ENCODE measurements at regions not wholly inside any gene's neighbourhood (a gene's known extent, or its start where the extent isn't known, plus 50 kb on each side); places are given as distances from the start of the nearest gene placed in this dataset.
A peak's percentile ranks its signal among the peaks of the same experiment; 100 is the strongest.

DNA sequence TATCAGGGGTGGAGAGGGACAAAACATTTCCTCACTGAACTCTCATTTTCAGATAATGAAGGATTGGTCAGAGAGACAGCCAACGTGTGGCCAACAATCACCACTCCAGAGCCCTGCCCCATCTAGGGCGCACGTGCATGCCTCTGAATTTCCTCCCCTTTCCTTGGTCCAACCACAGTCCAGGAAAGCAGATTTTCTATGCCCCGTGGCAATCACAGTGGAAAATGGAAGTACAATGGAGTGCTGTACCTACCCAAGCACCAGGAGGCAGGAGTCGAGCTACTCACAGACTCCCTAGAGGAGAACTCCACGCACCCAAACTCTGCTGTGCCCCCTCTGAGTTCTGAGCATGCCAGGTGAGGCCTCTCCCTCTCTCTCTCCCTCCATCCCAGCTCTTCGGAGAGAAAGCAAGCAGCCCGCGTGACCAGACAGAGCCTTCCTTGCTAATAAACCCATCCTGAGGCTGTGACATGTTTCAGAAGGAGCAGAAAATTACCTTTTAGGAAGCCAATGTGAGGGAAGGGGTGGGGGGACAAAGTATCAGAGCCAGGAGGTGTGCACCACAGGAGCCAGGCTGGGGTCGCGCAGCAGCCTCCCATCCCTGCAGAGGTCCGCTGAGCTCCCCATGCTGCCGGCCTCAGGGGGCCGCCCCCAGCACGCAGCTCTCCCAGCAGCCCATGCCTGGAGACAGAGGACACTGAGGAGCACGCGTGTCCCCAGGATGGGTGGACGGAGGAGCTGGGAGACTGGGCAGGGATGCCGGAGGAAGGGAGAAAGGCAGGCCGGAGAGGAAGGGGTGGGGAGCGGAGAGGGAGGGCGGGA, 73.4 kb downstream of the PITPNM2 start:
- DNase-seq = peak; percentile 4

DNA sequence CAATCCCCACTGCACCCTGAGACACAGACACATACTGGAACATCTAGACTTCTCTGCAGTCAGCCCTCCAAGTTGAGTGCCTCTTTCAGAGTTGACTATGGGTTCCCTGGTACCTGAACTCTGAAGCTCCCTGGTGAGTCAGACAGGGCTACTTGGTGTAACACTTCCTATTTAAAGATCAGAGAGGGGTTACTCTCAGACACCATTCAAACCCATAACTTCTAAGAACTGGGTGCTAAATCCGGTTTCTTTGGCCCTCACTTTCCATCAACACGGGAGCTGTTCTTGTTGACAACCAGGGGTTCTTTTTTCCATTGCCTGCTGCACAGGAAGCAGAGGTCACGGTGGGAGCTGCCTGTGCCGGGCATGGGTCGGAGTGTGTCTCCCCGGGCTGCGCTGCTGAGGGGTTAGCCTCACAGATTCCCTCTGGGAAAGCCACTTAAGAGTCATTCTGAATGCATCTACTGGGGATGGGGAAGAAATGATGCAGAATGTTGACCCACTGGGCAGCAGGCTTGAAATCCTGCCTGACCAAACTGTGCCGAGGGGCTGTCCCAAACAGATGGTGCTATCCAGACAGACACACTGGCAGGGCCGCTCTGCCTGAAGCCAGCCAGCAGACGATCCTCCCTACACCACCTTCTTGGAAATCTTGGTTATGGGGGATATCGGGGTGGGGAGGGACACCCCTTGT, 74.1 kb downstream of the PITPNM2 start:
- no peak for DNase-seq

DNA sequence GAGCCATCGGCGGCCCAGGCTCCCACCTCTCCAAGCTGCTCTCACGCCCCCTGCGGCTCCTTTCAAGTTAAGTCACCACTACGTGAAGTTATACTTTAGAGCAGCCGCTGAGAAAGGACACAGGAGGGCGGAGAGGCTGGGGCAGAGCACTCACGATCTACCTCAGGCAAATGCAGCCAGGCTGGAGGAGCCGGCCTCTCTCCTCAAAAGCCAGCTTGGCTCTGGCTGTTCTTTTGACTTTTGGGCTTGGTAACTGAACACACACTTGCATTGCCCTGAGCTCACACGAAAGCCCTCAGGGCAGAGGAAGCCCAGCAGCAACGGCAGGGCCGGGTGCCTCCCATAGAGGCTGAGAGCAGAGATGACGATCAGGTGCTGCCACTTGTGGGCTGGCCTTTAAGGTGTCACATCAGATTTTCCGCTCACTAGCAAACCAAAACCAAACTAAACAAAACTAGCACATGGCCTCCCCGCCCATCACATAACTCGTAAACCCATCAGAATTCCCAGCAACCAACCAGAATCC, 75.2 kb downstream of the PITPNM2 start:
- peak; percentile 38 for DNase-seq

DNA sequence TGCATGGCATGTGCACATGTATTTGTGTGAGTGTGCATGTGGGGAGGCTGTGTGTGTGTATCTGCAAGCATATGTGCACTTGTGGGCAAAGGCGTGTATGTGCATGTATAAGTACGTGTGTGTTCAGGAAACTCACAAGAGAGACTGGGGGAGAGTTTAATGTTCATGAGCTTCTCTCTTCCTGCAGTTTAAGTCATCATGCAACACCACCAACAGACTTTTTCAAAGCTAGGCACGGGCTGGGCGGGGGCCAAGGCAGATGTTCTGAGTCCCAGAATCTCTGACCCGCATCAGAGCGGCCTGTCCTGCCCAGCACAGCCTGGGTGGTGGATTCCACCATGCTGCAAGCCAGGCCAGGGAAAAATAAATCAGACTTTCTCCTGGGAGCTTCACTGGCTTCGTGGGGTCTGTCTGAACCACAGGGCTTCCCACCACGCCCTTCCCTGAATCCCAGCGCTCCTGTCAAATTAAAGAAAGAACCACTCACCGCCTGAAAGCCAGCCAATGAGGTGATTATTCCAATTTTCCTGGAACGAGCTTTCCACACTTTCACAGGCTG, 75.7 kb downstream of the PITPNM2 start:
- no peak for DNase-seq

DNA sequence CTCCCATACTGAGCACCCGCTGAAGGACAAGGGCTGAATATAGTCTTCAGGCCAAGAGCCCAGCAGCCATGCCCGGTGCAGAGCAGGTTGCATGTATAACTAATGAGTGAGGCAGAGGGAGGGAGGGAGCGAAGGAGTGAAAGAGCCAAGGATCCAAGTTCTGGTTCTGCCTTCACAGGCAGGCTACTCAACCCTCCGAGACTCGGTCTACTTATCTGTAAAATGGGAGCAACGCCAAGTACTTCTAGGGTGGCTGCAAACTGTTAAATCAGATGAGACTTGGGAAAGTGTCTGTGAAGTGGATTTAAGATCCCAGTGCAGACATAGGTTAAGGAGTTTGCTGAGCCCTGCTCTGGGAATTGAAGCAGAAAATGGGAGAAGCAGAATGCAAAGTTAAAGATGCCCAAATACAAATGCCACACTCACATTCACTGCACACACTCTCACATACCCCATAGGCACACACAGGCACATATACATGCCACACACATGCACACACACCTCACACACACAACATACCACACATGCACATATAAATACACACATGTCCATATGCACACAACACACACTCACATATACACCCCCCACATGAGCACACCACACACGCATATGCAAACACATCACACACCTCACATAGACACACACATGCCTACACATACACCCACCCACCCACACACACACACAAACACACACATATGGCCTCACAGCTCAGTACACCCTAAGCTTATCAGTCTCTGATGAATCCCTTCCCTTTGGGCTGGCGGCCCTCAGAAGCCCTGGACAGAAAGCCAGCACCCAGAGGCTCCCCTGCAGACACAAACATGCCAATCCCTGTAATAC, 76.7 kb downstream of the PITPNM2 start:
- DNase-seq = no peak

DNA sequence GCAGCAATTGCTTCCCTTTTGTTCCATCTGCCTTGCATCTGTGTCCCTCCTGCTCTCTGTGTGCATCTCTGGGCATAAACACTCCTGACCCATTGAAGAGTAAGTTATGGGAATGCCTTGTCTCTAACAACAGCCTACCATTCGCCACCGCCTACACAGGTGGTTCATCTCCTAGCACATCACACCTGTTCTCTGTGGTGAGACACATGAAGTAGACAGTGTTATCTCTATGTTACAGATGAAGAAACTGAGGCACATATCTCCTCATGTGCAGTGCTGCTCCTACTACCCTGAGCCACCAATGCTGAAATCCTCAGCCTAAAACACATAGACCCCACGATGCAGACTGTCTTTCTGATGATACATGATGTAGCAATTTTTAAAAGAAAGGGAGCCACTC, 77.6 kb downstream of the PITPNM2 start:
- no peak for DNase-seq

DNA sequence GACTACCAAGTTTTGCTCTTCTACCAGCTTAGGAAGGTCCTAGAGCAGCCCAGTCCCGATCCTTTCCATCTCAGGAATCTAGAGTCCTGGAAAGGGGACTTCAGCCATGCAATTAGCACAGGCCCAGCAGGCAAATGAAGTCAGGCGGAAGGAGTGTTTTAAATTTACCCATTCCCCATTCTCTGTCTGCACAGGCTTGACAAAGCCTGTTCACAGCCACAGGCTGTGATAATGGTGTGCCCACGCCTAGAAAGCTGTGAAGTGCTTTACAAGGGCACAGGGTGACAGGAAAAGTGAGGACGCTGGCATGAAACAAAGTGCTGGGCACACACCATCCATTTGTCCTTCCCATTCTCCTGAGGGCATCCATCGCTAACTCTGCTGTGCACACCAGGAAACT, 79.0 kb downstream of the PITPNM2 start:
- no peak for DNase-seq

DNA sequence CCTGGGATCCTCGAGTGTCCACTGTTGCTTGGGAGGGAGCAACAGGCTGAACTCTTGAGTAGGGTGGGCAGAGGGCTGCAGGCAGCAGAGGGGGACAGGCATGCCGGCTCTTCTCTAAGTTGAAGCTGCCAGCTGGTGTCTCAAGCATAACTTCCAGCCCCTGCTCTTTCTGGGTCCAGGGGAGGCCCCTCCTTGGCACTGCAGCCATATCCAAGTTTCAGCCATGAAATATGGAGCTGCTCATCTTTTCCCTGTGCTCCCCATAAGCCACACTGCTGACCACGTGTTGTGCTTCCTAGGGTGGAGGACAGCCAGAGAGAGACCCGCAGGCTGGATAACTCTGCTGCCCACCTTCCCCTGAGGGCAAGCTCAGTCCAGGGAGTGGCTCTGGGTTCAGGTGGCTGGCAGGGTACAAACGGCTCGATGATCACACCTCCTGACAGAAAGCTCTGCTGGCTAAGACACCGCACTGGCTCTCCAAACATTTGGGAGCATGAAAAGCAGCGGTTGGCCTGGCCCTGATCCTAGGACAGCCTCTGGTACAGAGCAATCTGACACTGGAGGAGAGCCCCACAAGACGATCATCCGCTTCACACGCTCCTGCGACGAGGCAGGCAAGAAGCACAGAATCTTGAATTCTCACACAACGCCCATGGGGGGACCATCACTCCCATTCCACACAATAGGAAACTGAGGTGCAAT, 79.6 kb downstream of the PITPNM2 start:
- DNase-seq = no peak

DNA sequence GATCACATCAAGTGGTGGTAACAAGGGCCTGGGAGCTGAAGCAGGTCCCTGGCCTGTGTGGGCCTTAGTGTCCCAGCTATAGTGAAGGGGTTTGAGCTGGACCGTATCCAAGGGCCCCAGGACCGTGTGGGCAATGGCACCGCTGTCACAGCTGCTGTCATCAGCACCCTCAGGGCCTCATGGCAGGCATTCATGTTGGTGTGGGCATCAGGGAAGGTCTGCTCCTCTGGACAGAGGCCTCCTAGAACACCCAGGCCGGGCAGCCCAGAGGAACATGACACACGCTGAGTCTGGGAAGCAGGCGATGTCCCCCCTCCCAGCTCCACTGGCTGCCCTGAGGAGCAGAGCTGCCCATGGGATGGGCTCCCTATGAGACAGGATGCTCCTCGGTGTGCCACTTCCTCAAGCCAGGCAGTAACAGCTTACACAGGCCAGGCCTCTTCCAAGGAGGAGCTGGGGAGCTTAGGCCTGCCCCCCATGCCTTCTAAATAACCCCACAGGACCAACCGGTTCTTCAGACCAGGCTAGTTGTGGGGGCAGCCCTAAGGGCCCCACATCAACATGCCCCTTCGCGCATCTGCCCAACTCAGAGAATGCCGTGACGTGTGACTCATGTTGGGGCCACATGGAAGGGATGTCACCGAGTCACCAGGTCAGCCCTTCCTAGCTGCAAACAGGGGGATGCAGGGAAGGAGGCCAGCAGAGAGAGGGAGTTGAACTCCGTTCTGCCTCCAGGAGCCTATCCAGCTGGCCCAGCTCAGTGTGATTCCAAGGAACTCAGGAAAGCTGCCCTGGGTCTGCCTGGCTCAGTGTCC, 80.4 kb downstream of the PITPNM2 start:
- DNase-seq = no peak

DNA sequence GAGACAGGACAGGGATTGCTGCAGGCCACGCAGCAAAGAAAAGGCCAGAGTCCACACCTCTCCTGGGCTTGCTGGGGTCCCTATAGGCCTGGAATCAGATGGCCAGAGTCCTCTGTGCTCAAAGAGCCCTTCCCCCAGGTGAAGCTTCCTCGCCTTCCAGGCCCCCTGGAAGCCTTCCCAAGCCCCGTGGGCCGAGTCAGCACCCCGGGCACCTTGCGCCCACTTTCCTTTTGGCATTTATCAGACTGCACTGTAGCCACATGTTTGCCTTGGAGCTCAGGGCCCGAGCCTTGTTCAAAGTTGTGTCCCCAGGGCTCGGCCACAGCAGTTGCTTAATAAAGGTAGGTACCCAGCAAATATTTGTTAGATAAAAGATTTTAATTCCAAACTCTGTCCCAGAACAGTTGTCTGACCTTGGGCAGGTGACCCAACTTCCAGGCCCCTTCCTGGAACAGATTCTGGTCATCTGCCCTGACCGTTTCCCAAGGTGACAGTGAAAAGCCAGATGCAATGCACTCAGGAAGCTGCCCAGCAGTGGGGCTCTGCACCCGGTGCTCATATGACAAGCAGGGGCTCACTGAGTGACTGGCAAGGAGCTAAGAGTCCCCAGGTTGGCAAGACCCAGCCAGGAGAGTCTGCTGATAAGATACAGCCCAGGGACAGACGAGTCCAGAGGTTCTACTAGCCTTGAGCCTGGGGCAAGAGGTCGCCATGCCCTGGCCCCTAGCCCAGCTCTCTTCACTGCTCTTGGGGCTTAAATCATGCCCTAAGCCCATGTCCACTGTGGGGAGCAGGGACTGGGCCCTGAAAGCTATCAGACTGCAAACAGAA, 81.2 kb downstream of the PITPNM2 start:
- DNase-seq = no peak

DNA sequence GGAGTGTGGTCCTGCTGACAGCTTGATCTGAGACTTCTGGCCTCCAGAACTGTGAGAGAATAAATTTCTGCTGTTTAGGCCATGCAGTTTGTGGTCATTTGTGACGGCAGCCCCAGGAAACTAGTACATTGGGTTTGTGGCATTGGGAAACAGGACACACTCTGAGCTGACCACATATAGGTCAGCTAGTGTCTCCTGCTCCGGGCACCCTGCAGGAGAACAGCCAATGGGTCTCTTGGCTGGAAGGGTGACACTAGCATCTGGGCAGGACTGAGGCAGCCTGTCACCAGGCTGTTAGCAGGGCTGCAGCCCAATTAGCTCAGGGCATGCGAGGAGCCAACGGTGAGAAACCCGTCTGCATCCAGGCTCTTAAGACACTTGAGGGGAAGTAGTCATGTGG, 83.2 kb downstream of the PITPNM2 start:
- DNase-seq = no peak

DNA sequence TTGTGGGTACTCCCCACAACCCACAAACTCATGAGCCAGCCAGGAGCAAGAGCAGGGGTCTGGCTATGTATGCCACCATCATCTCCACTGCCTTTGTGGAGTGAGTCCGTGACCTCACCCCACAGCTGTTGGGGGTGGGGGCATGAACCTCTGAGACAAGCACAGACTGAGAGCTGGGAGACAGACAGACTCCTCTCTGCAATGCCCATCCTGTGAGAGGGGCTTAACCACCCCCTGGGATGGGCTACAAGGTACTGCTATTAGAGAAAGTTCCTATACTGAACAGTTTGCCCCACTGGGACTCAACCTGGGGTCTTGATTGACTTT, 84.5 kb downstream of the PITPNM2 start:
- no peak for DNase-seq

DNA sequence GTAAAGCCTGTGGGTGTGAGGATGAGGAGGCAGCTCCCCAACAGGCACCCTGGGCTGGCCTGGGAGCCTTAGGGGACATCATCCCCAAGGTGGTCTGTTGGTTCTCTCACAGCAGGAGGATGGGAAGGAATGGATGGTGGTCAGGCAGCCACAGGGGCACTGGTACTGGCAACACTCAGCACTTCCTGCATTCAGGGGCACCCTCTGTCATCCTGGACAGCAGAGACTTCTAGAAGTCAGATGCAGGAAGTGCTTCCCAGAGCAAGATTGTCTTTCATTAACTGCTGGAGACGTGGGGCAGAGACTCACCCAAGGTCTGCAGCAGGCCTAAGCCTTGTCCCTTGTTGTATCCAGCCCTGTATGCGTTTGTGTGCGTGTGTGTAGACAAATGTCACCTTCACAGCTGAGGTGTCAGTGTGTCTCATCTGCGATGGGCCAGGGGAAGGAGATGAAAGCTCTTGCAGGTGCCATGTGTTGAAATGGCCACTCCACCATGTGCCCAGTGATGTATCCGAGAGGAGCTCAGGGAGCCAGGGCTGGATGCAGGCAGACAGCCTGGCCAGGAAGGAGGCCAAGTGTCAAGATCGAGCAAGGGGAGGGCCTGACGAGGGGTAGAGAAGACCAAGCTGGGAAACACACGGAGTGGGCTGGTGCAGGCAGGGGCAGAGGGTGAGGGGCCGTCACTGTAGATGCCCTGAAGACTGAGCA, 85.1 kb downstream of the PITPNM2 start:
- DNase-seq = no peak

DNA sequence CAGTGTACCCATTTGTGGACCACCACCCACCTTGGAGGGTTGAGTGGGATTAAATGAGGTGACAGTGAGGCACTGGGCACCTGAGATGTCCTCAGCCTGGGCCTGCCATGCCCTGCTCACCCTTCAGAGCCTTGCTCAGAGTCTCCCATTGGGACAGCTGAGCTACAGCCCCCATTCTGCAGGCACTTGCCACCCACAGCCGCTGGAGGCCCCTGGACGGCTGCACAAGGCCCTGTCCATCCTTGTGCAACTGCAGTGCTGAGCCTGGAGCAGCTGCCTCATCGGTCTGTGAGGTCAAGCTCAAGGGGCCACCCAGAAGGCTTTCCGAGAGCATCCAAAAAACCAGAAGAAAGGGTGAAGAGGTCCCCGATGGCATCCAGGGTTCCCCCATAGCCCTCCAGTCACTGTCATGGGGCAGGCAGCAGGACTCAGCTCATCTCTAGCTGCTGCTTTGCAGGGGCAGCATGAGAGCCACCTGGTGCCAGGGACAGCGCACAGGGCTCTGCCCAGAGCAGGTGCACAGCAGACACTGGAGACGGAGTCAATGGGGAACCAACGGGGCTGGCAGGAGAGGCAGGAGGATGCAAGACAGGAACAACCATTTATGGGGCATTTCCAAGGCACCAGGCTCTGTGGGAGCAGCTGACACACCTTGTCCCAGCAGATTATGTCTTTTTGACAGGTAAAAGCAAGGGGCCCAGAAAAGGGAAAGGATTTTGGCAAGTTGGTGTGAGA, 84.6 kb downstream of the ARL6IP4 start:
- no peak for DNase-seq

DNA sequence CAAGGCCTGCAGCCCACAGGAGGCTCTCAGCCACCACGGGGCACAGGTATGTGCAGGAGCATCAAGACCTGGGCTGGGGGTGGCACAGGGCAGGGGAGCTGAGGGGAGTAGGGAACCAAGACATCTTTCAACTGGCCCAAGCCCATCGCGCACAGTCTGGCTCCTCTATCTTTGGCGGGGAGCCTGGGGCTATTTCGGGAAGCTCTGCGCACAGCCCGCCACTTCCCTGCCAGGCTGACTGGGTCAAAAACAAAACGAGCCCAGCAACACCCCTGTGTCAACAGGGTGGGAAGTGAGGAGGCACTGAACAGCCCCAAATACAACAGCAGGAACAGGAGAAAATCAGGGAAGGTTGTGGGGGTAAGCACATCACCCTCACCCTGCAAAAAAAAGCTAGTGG, 83.9 kb downstream of the ARL6IP4 start:
- no peak for DNase-seq

DNA sequence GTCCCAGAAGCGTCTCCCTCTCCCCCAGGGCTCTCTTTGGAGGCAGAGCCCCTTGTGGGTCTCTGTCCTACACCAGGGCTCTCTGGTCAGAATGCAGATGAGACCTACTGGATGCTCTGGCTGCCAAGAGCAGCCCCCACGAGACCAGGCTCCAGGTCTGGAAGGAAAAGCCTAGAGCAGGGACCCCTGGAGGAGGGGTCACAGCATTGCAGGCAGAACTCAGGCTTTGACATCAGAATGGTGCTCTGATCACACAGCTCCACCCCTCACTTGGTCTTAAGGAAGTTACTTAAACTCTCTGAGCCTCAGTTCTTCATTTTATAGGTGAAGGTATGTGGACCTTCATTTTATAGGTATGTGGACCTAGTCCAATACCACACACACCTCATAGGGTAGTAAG, 83.1 kb downstream of the ARL6IP4 start:
- DNase-seq = no peak

DNA sequence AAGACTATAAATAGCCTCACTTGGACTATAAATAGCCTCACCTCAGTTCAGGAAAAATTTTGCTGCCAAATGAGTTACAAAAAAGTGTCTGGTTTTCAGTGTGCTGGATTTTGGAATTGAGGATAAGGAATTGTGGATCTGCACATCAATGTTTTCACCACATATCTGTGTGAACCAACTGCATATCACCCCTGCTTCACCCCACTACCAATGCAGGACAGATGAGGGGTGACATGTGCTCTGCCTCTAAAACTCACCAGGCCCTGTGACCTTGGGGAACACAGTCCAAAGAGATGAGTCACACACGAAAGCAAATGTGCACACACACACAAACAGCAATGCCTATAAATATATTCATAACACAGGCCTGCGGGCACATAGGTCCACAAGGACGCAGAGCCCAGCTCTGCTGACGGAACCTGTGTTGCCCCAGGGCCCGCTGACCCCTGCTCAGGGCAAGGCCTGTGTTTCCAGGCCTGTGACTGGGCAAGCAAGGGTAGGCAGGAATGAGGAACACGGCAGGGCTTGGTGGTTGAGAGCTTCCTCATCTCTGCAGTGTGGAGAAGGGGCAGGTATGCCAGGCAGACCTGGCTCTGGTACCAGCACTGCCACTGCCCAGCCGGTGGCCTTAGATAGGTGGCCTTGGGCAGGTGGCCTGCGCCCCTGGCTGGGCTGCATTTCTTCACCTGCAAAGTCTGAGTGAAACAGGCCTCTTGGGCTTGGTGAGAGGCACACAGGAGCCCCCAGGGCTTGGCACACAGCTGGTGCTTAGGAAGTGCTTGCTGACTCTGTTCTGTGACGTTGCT, 82.4 kb downstream of the ARL6IP4 start:
- DNase-seq = no peak

DNA sequence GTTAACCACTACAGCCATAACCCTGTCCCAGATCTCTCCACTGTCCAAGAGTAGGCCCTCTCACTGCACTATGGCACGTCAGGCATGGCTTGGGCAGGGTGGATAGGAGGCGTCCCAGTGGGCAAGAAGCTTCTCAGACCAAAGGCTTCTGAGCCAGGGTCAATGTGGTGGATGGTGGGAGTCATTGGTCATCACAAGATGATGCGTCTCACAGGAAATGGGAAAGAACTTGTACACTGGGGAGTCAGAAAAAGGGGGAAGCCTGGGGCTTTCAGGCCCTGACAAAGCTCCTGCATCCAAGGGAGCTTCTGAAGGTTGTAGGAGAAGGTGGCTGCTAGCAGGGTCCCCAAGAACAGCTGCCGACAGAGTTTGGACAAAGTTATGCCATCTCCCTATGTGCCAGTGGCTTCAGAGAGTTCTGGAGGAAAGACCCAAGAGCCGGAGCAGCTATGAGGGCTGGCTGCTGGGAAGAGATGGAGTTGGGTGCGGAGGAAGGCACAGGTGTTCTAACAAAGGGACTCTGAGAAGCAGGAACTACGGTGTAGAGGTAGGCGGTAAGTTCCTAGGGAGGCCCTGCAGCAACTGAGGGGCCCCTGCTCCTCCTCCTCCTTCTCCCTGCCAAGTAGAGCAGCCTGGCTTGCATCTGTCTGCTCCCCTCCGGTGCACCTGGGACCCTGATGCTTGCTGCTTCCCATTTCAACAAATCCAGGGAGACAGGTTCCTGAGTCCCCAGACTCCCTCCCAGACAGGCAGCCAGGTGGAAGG, 81.1 kb downstream of the ARL6IP4 start:
- DNase-seq = no peak
